ENCODE measurements at regions not wholly inside any gene's neighbourhood (a gene's known extent, or its start where the extent isn't known, plus 50 kb on each side); places are given as distances from the start of the nearest gene placed in this dataset.

DNA sequence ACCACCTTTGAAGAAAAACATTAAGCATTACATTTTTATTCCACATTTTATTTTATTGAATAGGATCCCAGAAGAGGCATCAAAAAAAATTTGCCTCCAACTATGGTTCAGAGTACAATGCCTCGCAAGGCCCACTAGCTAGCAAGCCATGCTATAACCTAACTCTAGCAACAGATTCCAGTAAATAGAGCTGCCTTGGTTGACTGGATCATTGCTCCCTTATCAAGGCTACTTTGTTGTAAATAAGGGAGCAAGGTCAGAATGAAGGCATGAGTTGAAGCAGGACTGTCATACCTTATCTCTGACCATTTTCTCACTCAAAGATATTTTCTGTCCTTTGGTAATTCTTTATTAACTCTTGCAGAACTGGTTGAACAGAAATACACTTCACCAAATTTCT, 672.6 kb downstream of the EPHA4 start:
- H3K4me3 ChIP-seq, result no peak overlapping the region
- DNase-seq, result no peak
- no peaks in the 10 kb centered on the region for H3K27me3 ChIP-seq
- no peaks in the 10 kb centered on the region for H3K36me3 ChIP-seq
- TF ChIP-seq, protein P1, sequence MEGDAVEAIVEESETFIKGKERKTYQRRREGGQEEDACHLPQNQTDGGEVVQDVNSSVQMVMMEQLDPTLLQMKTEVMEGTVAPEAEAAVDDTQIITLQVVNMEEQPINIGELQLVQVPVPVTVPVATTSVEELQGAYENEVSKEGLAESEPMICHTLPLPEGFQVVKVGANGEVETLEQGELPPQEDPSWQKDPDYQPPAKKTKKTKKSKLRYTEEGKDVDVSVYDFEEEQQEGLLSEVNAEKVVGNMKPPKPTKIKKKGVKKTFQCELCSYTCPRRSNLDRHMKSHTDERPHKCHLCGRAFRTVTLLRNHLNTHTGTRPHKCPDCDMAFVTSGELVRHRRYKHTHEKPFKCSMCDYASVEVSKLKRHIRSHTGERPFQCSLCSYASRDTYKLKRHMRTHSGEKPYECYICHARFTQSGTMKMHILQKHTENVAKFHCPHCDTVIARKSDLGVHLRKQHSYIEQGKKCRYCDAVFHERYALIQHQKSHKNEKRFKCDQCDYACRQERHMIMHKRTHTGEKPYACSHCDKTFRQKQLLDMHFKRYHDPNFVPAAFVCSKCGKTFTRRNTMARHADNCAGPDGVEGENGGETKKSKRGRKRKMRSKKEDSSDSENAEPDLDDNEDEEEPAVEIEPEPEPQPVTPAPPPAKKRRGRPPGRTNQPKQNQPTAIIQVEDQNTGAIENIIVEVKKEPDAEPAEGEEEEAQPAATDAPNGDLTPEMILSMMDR (IDR thresholded peaks at IDR 0.05), result no peak
- H3K27ac ChIP-seq, result no peak overlapping the region
- no peaks in the 10 kb centered on the region for H3K9me3 ChIP-seq
- intact Hi-C loops (cut with DNase I), result no loop called here
- ATAC-seq, result no peak
- H3K4me1 ChIP-seq, result no peaks in the 10 kb centered on the region

DNA sequence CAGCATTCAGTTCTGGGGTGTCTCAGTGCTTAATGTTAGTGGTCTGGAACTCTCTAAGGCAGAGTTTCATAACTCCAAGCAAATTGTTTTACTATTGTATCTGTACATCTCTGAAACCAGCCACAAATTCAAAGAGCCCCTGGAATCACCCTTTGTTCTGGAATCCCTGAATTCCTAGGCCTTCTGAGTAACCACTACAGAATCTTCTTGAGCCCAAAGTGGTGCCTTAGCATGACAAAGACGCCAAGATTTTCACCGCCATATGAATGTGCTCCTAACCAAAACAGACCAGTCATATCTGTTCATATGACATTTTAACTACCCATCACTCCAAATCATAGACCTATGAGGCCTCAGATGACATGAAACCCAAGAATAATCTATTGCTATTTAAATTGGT, 668.1 kb downstream of the EPHA4 start:
- Histone ChIP-seq H3K27ac (no peak overlapping the region), H3K27me3 (no peaks in the 10 kb centered on the region), H3K36me3 (no peaks in the 10 kb centered on the region), H3K9me3 (no peaks in the 10 kb centered on the region), H3K4me3 (no peak overlapping the region), H3K4me1 (no peaks in the 10 kb centered on the region)
- no peak for ATAC-seq
- TF ChIP-seq, protein P1 (IDR thresholded peaks at IDR 0.05), result no peak
- intact Hi-C loops (cut with DNase I), result no loop called here
- DNase-seq, result no peak

DNA sequence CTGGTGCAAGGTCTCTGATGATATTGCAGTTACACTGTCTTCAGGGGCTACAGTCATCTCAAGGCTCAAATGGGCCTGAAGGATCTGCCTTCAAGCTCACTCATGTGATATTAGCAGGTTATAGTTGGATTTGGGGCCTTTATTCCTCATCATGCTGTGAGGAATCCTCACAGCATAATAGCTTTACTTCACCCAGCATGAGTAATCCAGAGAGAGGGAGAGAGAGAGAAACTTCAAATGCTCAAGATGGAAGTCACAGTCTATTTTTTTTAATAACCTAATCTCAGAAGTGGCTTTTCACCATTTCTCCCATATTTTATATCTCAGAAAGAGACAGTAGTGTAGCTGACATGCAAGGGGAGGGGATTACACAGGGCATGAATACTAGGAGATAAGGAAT, 658.7 kb downstream of the EPHA4 start:
- H3K36me3 ChIP-seq, result no peaks in the 10 kb centered on the region
- DNase-seq, result no peak
- H3K27me3 ChIP-seq, result no peaks in the 10 kb centered on the region
- TF ChIP-seq, protein P1 (IDR thresholded peaks at IDR 0.05), result no peak
- H3K27ac ChIP-seq, result no peak overlapping the region
- no peaks in the 10 kb centered on the region for H3K9me3 ChIP-seq
- intact Hi-C loops (cut with DNase I), result no loop called here
- no peaks in the 10 kb centered on the region for H3K4me1 ChIP-seq
- ATAC-seq, result no peak
- H3K4me3 ChIP-seq, result no peak overlapping the region

DNA sequence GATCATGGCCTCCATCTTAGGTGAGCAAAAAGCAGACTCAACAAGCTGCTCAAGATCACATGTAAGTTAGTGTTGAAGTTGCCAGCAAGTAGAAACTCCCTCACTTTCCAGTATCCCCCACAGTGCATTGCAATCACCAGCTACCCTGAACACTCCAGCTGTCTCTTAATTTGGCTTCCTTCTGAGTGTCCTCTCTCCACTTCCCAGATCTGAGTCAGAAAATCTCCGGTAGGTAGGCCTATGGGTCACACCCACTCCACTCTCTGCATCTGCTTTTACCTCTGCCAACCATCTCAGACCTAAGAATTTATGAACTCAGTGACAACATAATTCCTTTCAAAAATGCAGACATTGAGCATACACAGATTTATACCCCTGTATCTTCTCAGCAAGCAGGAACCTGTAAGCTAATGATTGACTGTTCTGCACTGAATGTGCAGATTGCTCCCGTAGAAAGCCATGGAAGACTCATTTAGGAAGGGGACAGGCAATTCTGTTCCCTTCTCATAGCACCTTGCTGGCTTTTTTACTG, 656.9 kb downstream of the EPHA4 start:
- TF ChIP-seq, protein P1 (IDR thresholded peaks at IDR 0.05), result no peak
- intact Hi-C loops (cut with DNase I), result no loop called here
- Histone ChIP-seq H3K9me3 (no peaks in the 10 kb centered on the region), H3K36me3 (no peaks in the 10 kb centered on the region), H3K27me3 (no peaks in the 10 kb centered on the region), H3K27ac (no peak overlapping the region), H3K4me3 (no peak overlapping the region), H3K4me1 (no peaks in the 10 kb centered on the region)
- DNase-seq (no peak), ATAC-seq (no peak)

DNA sequence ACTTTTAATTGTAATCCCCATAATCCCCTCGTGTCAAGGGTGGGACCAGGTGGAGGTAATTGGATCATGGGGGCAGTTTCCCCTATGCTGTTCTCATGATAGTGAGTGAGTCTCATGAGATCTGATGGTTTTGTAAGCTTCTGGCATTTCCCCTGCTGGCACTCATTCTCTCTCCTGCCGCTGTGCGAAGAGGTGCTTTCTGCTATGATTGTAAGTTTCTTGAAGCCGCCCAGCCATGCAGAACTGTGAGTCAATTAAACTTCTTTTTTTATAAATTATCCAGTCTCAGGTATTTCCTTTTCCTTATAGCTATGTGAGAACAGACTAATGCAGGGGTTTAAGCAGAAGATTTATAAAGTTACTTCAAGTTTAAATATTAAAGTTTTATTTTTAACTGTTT, 655.2 kb downstream of the EPHA4 start:
- H3K9me3 ChIP-seq, result no peaks in the 10 kb centered on the region
- no peaks in the 10 kb centered on the region for H3K27me3 ChIP-seq
- TF ChIP-seq, protein P1 (IDR thresholded peaks at IDR 0.05), result no peak
- no peak for DNase-seq
- no peaks in the 10 kb centered on the region for H3K36me3 ChIP-seq
- H3K27ac ChIP-seq, result no peak overlapping the region
- ATAC-seq, result no peak
- no peaks in the 10 kb centered on the region for H3K4me1 ChIP-seq
- intact Hi-C loops (cut with DNase I), result no loop called here
- no peak overlapping the region for H3K4me3 ChIP-seq

Data from upper lobe of right lung (tissue), 1 donor.